ENCODE measurements at regions not wholly inside any gene's neighbourhood (a gene's known extent, or its start where the extent isn't known, plus 50 kb on each side); places are given as distances from the start of the nearest gene placed in this dataset.

- no peak for TF ChIP-seq POLR2A (IDR thresholded peaks at IDR 0.05; ENCODE audit: low read depth, low read length)
- TF ChIP-seq POLR2AphosphoS5 (IDR thresholded peaks at IDR 0.05; ENCODE audit: low read depth, low read length), result no peak
These were observed 54.9 kb upstream of the OLIG3 start for GRCh38 chr6:137549106-137549505.
